GM12891 (cell line): ENCODE measurements at regions not wholly inside any gene's neighbourhood (a gene's known extent, or its start where the extent isn't known, plus 50 kb on each side); places are given as distances from the start of the nearest gene placed in this dataset.

ENCODE experiments used
- DNase-seq: peaks from one replicate; pipeline ENCODE4 v3.0.0; 2011; ENCODE audit warnings: low spot score; ENCODE audit not compliant: insufficient read length
- FAIRE-seq: peaks from 2 replicates; lab custom pipeline; 2011; peaks lifted over from hg19 to GRCh38; lab: Jason Lieb, UNC
- PAX5 ChIP-seq: IDR thresholded peaks from 2 replicates; pipeline ENCODE4 v1.6.1; 2011; ENCODE audit warnings: low read length, moderate library complexity, mild to moderate bottlenecking; ENCODE audit not compliant: insufficient read depth, severe bottlenecking
- POLR2A ChIP-seq: IDR thresholded peaks from 2 replicates; pipeline ENCODE4 v1.6.1; 2011; ENCODE audit warnings: low read depth, low read length, control low read depth
- POLR2AphosphoS5 ChIP-seq: IDR thresholded peaks from 2 replicates; pipeline ENCODE4 v1.6.1; 2011; ENCODE audit warnings: low read depth, low read length, control low read depth
- POU2F2 ChIP-seq: IDR thresholded peaks from 2 replicates; pipeline ENCODE4 v1.6.1; 2011; ENCODE audit warnings: low read depth, mild to moderate bottlenecking, control low read depth, low read length, moderate library complexity
- SPI1 ChIP-seq: IDR thresholded peaks from 2 replicates; pipeline ENCODE4 v1.6.1; 2011; ENCODE audit warnings: low read depth, low read length, control low read depth
- TAF1 ChIP-seq: IDR thresholded peaks from 2 replicates; pipeline ENCODE4 v1.6.1; 2011; ENCODE audit warnings: low read depth, low read length, control low read depth

GRCh38 chr1:242738702-242739645 is 214.5 kb upstream of the PLD5 start:
- no peak for DNase-seq
- TF ChIP-seq POLR2A (no peak), POLR2AphosphoS5 (no peak), SPI1 (no peak), PAX5 (no peak), POU2F2 (no peak), TAF1 (no peak)
- no peak for FAIRE-seq

- no peak for FAIRE-seq
- TF ChIP-seq POLR2A, result no peak
- no peak for TF ChIP-seq TAF1
- TF ChIP-seq POLR2AphosphoS5, result no peak
- no peak for TF ChIP-seq PAX5
- no peak for TF ChIP-seq POU2F2
- TF ChIP-seq SPI1, result no peak
- no peak for DNase-seq
Observed at GRCh38 chr1:242736611-242737010, 212.1 kb upstream of the PLD5 start.

DNA sequence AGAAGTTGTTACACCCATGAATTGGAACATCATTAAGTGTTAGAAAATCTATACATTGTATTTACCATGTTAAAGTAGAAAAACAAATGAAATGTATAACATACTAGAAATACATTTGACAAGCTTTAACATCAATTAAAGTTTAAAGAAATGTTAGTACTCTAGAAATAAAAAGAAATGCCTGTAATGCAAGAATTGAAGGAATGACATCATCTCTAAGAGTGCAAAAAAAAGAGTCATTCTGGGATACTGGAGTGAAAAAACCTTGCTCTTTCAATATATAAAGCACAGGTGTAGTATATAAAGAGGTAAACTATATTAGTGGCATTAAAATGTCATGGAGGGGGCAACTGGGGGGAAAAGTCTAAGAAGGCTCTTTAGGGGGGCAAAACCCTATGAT is 210.8 kb upstream of the PLD5 start:
- FAIRE-seq, result no peak
- no peak for DNase-seq
- TF ChIP-seq SPI1 (no peak), POU2F2 (no peak), POLR2A (no peak), POLR2AphosphoS5 (no peak), PAX5 (no peak), TAF1 (no peak)

DNA sequence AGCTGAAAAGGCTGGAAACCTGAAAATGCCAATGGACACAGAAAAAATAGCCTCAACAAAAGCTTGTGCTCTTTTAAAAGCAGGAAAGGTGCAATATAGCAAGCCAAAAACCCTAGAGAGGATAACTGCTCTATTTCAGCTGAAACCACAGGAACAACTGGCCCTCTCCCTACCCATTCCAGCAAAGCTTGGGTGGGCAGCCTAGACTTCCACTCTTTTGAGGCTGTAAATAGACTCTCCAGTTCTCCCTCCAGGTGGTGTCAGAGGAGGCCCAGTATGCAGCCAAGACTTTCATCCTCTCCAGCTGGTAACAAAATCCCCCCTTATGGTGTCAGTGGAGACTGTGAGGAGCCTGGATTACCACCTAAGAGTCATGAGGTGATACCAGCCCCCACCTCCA is 206.9 kb upstream of the PLD5 start:
- no peak for FAIRE-seq
- TF ChIP-seq POLR2A, result no peak
- TF ChIP-seq POU2F2, result no peak
- TF ChIP-seq PAX5, result no peak
- no peak for TF ChIP-seq TAF1
- no peak for TF ChIP-seq POLR2AphosphoS5
- no peak for TF ChIP-seq SPI1
- no peak for DNase-seq

DNA sequence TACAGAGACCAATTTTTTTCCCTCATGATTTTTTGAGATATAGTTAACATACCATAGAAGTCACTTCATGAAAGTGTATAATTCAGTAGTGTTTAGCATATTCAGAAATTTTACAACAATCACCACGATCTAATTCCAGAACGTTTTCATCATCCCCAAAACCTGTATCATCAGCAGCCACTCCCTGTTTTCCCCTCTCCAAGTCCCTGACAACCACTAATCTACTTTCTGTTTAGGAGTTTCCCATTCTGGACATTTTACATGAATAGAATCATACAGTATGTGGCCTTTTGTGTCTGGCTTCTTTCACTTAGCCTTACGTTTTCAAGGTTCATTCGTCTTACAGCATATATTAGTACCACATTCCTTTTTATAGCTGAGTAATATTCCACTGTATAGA is 204.2 kb upstream of the PLD5 start:
- no peak for FAIRE-seq
- no peak for DNase-seq
- TF ChIP-seq TAF1, result no peak
- no peak for TF ChIP-seq POU2F2
- TF ChIP-seq SPI1, result no peak

- FAIRE-seq, result no peak
- DNase-seq, result no peak
- no peak for TF ChIP-seq POLR2A
- no peak for TF ChIP-seq SPI1
- TF ChIP-seq TAF1, result no peak
- TF ChIP-seq POLR2AphosphoS5, result no peak
- no peak for TF ChIP-seq POU2F2
- no peak for TF ChIP-seq PAX5
Observed at GRCh38 chr1:242723044-242723716, 198.7 kb upstream of the PLD5 start.

- DNase-seq, result no peak
- TF ChIP-seq TAF1, result no peak
- no peak for TF ChIP-seq POLR2A
- TF ChIP-seq SPI1, result no peak
- TF ChIP-seq POLR2AphosphoS5, result no peak
- TF ChIP-seq PAX5, result no peak
- no peak for TF ChIP-seq POU2F2
- no peak for FAIRE-seq
Observed at GRCh38 chr1:242718967-242719366, 194.5 kb upstream of the PLD5 start.

DNA sequence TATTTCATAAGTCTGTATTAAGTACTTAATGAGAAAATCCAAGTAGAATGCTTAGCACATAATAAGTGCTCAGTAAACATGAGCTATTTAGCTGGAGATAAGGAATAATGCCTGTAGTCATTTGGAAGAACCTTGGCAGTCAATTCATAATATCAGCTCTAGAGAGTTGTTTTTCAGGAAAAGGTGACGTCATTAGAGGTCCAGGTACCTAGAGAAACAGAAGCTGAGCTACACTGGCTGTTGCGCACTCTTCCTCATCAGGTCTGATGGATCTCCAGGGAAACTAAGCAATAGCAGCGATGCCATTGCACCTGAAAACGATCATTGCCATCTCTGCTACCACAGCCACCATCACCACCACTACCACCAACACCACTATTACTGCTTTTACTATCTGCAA is 187.8 kb upstream of the PLD5 start:
- FAIRE-seq (no peak), DNase-seq (no peak)
- TF ChIP-seq POU2F2, result no peak
- no peak for TF ChIP-seq POLR2A
- no peak for TF ChIP-seq SPI1
- TF ChIP-seq TAF1, result no peak
- no peak for TF ChIP-seq POLR2AphosphoS5
- no peak for TF ChIP-seq PAX5

DNA sequence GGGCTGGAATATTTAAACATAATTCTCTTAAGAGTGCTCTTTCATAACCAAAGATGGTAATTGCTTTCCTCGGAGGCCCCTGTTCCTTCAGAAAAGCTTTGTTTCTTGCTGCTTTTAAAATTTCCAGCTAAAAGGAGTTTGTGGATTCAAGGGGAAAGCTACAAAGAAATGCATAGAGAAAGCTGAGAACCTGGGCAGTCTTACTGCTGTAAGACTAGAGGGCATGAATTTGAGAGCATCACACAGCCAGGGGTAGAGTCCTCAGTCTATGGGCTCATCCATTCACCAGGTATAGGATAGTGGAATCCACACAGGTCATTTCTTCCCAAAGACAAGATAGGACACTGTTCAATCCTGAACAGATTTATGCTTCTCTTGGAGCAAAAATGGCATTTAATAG is 186.3 kb upstream of the PLD5 start:
- FAIRE-seq, result no peak
- TF ChIP-seq PAX5, result no peak
- no peak for TF ChIP-seq SPI1
- TF ChIP-seq TAF1, result no peak
- TF ChIP-seq POLR2AphosphoS5, result no peak
- TF ChIP-seq POU2F2, result no peak
- TF ChIP-seq POLR2A, result no peak

GRCh38 chr1:242710286-242710685 is 185.8 kb upstream of the PLD5 start:
- TF ChIP-seq PAX5 (no peak), SPI1 (no peak), POU2F2 (no peak), POLR2A (no peak), POLR2AphosphoS5 (no peak), TAF1 (no peak)
- no peak for DNase-seq
- FAIRE-seq, result no peak

More for the DNA sequence above, 186.3 kb upstream of the PLD5 start:
- DNase-seq, result no peak
